ENCODE measurements at regions not wholly inside any gene's neighbourhood (a gene's known extent, or its start where the extent isn't known, plus 50 kb on each side); places are given as distances from the start of the nearest gene placed in this dataset.

GRCh38 chr1:148374101-148374500, 109.0 kb downstream of the PPIAL4G start:
- H3K4me2 ChIP-seq (ENCODE audit: insufficient read depth, low read length), result no peak overlapping the region
- no peaks in the 10 kb centered on the region for H3K9me1 ChIP-seq (ENCODE audit: control insufficient read depth, insufficient read depth, low read length)
- in situ Hi-C loops (cut with MboI), result loop anchor here (25.0 kb wide), 2 partner anchors 163 to 388 kb away; no protein-coding TSS in a partner anchor
- H3K9ac ChIP-seq (ENCODE audit: insufficient read depth in 1 of 2, low read depth in 2 of 2, low read length in 2 of 2), result no peak overlapping the region
- TF ChIP-seq TCF7L2 (IDR thresholded peaks at IDR 0.05; ENCODE audit: low read depth, low read length), result no peak
- no peak for TF ChIP-seq ZNF583 (CRISPR knock-in tag; IDR thresholded peaks at IDR 0.05)
- TF ChIP-seq ZNF444 (CRISPR knock-in tag; IDR thresholded peaks at IDR 0.05), result no peak
- no peak for TF ChIP-seq DMBX1 (CRISPR knock-in tag; IDR thresholded peaks at IDR 0.05; ENCODE audit: borderline replicate concordance)
- TF ChIP-seq ZC3H8 (IDR thresholded peaks at IDR 0.05), result no peak
- TF ChIP-seq HDAC1 (IDR thresholded peaks at IDR 0.05), result no peak
- no peak for TF ChIP-seq CBFA2T3 (IDR thresholded peaks at IDR 0.05)
- no peak for TF ChIP-seq ARID4B (CRISPR knock-in tag; IDR thresholded peaks at IDR 0.05)
- no peak for TF ChIP-seq IRF1 (CRISPR knock-in tag; IDR thresholded peaks at IDR 0.05; ENCODE audit: borderline replicate concordance)
- no peak for TF ChIP-seq DEAF1 (CRISPR knock-in tag; IDR thresholded peaks at IDR 0.05)
- no peak for TF ChIP-seq RFX1 (IDR thresholded peaks at IDR 0.05)
- no peak for TF ChIP-seq THAP7 (CRISPR knock-in tag; IDR thresholded peaks at IDR 0.05)
- no peak for TF ChIP-seq YY1 (IDR thresholded peaks at IDR 0.05; ENCODE audit: borderline replicate concordance in 1 of 3, control insufficient read depth in 1 of 3, extremely low read depth in 1 of 3, insufficient read depth in 3 of 3, insufficient read length in 1 of 3, insufficient replicate concordance in 2 of 3, low read depth in 1 of 3, low read length in 2 of 3)
- no peak for TF ChIP-seq XRCC5 (IDR thresholded peaks at IDR 0.05; ENCODE audit: low read depth, low read length)
- no peak overlapping the region for H3K27ac ChIP-seq (ENCODE audit: extremely low read depth, low read depth, low read length)
- 6% methylated on average over 2 of the region's 3 CpGs for WGBS (ENCODE audit: insufficient coverage, low coverage, missing lambda C conversion rate)
- H3K9me3 ChIP-seq (replicated peaks; ENCODE audit: control insufficient read depth, insufficient read depth, low read depth, low read length), result no peaks in the 10 kb centered on the region
- BruUV-seq (replicated peaks), result no TSS peak
- ChIA-PET POLR2A (interaction anchor here (1.3 kb wide), 1 partner anchor 14 kb away, joined by 3 read pairs; no protein-coding TSS in a partner anchor), CTCF (ENCODE audit: low intra/inter-chr PET ratio) (no interaction called here)
- H3K36me3 ChIP-seq (ENCODE audit: control insufficient read depth, insufficient read depth, low read length), result no peaks in the 10 kb centered on the region
- peaks cover 0 to 7% of the 10 kb centered on the region in 2 experiments; a peak in 2 of 5 replicates for H3K27me3 ChIP-seq (ENCODE audit: control insufficient read depth in 2 of 2, insufficient read depth in 2 of 2, low read length in 2 of 2)
- DNase-seq (ENCODE audit: extremely low read depth in 1 of 4, low spot score in 3 of 4) (no peak), ATAC-seq (no peak), FAIRE-seq (no peak)
- H4K20me1 ChIP-seq (replicated peaks; ENCODE audit: control insufficient read depth, insufficient read depth, low read length), result no peaks in the 10 kb centered on the region
- H3K4me3 ChIP-seq, result no peak overlapping the region
- H3K79me2 ChIP-seq (ENCODE audit: control insufficient read depth, insufficient read depth, low read length), result no peaks in the 10 kb centered on the region
- peaks cover 0 to 2% of the 10 kb centered on the region in 2 experiments; a peak in 2 of 5 replicates for H3K4me1 ChIP-seq (replicated peaks in 1 of 2; ENCODE audit: control insufficient read depth in 2 of 2, insufficient read depth in 2 of 2, low read length in 2 of 2)
- H2AFZ ChIP-seq (ENCODE audit: low read depth, low read length), result no peak overlapping the region
- intact Hi-C loops (cut with micrococcal nuclease), result loop anchor here (10.0 kb wide), 1 partner anchor 61 kb away; no protein-coding TSS in a partner anchor

Data from K562 (cell line).